OCI-LY1 (cell line): ENCODE measurements at regions not wholly inside any gene's neighbourhood (a gene's known extent, or its start where the extent isn't known, plus 50 kb on each side); places are given as distances from the start of the nearest gene placed in this dataset.

ENCODE experiments used
- H2AFZ ChIP-seq: fragments of 200-600 bp; sonication (generic), shearing (Covaris generic); 2 replicates; pipeline ENCODE4 v1.6.0; 2014; ENCODE audit warnings: antibody characterized with exemption, mild to moderate bottlenecking, low read length
- H3F3A ChIP-seq: fragments of 200-600 bp; sonication (generic), shearing (Covaris generic); 2 replicates; pipeline ENCODE4 v1.6.0; 2014; ENCODE audit warnings: mild to moderate bottlenecking, antibody characterized with exemption, low read length, moderate library complexity; ENCODE audit not compliant: insufficient read depth
- H3K27ac ChIP-seq: fragments of 200-600 bp; sonication (generic); 2 replicates; pipeline ENCODE4 v1.5.1; 2014; ENCODE audit warnings: low read length, mixed run types, mild to moderate bottlenecking, low read depth; ENCODE audit not compliant: poor library complexity, severe bottlenecking
- H3K27me3 ChIP-seq: fragments of 200-600 bp; sonication (generic); 2 replicates; pipeline ENCODE4 v1.6.0; 2014; ENCODE audit warnings: antibody characterized with exemption, mild to moderate bottlenecking, low read length, moderate library complexity; ENCODE audit not compliant: insufficient read depth
- H3K36me3 ChIP-seq: fragments of 200-600 bp; sonication (generic); 2 replicates; pipeline ENCODE4 v1.6.1; 2014; ENCODE audit warnings: mild to moderate bottlenecking, antibody characterized with exemption, low read length, moderate library complexity, mixed read lengths; ENCODE audit not compliant: insufficient read depth
- H3K4me1 ChIP-seq: fragments of 200-600 bp; sonication (generic); 2 replicates; pipeline ENCODE4 v1.5.1; 2014; ENCODE audit warnings: mild to moderate bottlenecking, low read length, moderate library complexity; ENCODE audit not compliant: insufficient read depth, severe bottlenecking
- H3K4me2 ChIP-seq: fragments of 200-600 bp; sonication (generic), shearing (Covaris generic); 2 replicates; pipeline ENCODE4 v1.6.1; 2014; ENCODE audit warnings: low read length
- H3K4me3 ChIP-seq: fragments of 200-600 bp; sonication (generic); 2 replicates; pipeline ENCODE4 v1.5.1; 2014; ENCODE audit warnings: low read length, low read depth, mild to moderate bottlenecking, mixed read lengths; ENCODE audit not compliant: poor library complexity, severe bottlenecking
- H3K79me2 ChIP-seq: fragments of 200-600 bp; shearing (Covaris generic); 2 replicates; pipeline ENCODE4 v1.6.1; 2016; ENCODE audit warnings: mixed run types, low read length, mixed read lengths; ENCODE audit not compliant: insufficient read depth
- H3K9ac ChIP-seq: fragments of 200-600 bp; sonication (generic), shearing (Covaris generic); 2 replicates; pipeline ENCODE4 v1.6.1; 2014; ENCODE audit warnings: mild to moderate bottlenecking, low read length, mixed read lengths
- H3K9me2 ChIP-seq: fragments of 200-600 bp; sonication (generic), shearing (Covaris generic); 2 replicates; pipeline ENCODE4 v1.6.1; 2014; ENCODE audit warnings: low read depth, mild to moderate bottlenecking, low read length, mixed read lengths
- H3K9me3 ChIP-seq: fragments of 200-600 bp; shearing (Covaris generic); 2 replicates; pipeline ENCODE4 v1.6.1; 2014; ENCODE audit warnings: low read length, mixed read lengths
- H4K20me1 ChIP-seq: fragments of 200-600 bp; sonication (generic), shearing (Covaris generic); 2 replicates; pipeline ENCODE4 v1.6.0; 2016; ENCODE audit warnings: mild to moderate bottlenecking, low read length; ENCODE audit not compliant: insufficient read depth
- CTCF ChIP-seq: fragments of 200-600 bp; sonication (generic), shearing (Covaris generic); IDR thresholded peaks from 2 replicates; pipeline ENCODE4 v1.5.1; 2017; ENCODE audit warnings: mild to moderate bottlenecking, antibody characterized with exemption, low read length, moderate library complexity, mixed read lengths
- EZH2 ChIP-seq: fragments of 200-600 bp; sonication (generic), shearing (Covaris generic); IDR thresholded peaks from 2 replicates; pipeline ENCODE4 v1.8.0; 2017; ENCODE audit warnings: borderline replicate concordance, mixed run types, mild to moderate bottlenecking, antibody characterized with exemption, low read length, moderate library complexity, mixed read lengths

- Histone ChIP-seq H3K27ac (no peak overlapping the region), H3K4me2 (no peak overlapping the region), H3K9ac (no peak overlapping the region), H3K9me3 (no peaks in the 10 kb centered on the region), H3F3A (no peaks in the 10 kb centered on the region), H3K4me3 (no peak overlapping the region), H4K20me1 (no peaks in the 10 kb centered on the region), H3K27me3 (no peaks in the 10 kb centered on the region), H3K36me3 (no peaks in the 10 kb centered on the region), H3K79me2 (no peaks in the 10 kb centered on the region), H2AFZ (no peak overlapping the region), H3K9me2 (no peaks in the 10 kb centered on the region), H3K4me1 (no peaks in the 10 kb centered on the region)
- TF ChIP-seq CTCF (peak; percentile 51), EZH2 (no peak)
Observed at GRCh38 chrX:16436348-16437188, 213.4 kb upstream of the S100G start.

GRCh38 chrX:16440446-16440845 lies 209.5 kb upstream of the S100G start:
- Histone ChIP-seq H3F3A (no peaks in the 10 kb centered on the region), H3K4me2 (no peak overlapping the region), H3K36me3 (no peaks in the 10 kb centered on the region), H3K9ac (no peak overlapping the region), H3K4me1 (no peaks in the 10 kb centered on the region), H3K27ac (no peak overlapping the region), H3K79me2 (no peaks in the 10 kb centered on the region), H3K27me3 (no peaks in the 10 kb centered on the region), H3K9me3 (no peaks in the 10 kb centered on the region), H4K20me1 (no peaks in the 10 kb centered on the region), H3K9me2 (no peaks in the 10 kb centered on the region), H3K4me3 (no peak overlapping the region), H2AFZ (no peak overlapping the region)
- TF ChIP-seq EZH2: no peak

GRCh38 chrX:16444353-16444752 lies 205.6 kb upstream of the S100G start:
- no peak overlapping the region for H3K4me2 ChIP-seq
- no peak overlapping the region for H2AFZ ChIP-seq
- H3K27ac ChIP-seq: no peak overlapping the region

More at GRCh38 chrX:16444353-16444752, 205.6 kb upstream of the S100G start:
- no peak overlapping the region for H3K4me3 ChIP-seq
- no peaks in the 10 kb centered on the region for H3K9me2 ChIP-seq
- H3F3A ChIP-seq: no peaks in the 10 kb centered on the region
- no peaks in the 10 kb centered on the region for H3K4me1 ChIP-seq
- no peaks in the 10 kb centered on the region for H3K79me2 ChIP-seq
- no peaks in the 10 kb centered on the region for H3K9me3 ChIP-seq
- H3K9ac ChIP-seq: no peak overlapping the region
- H4K20me1 ChIP-seq: no peaks in the 10 kb centered on the region
- H3K27me3 ChIP-seq: no peaks in the 10 kb centered on the region
- TF ChIP-seq CTCF: no peak
- TF ChIP-seq EZH2: no peak
- H3K36me3 ChIP-seq: no peaks in the 10 kb centered on the region
